GM12878 (cell line): ENCODE measurements at regions not wholly inside any gene's neighbourhood (a gene's known extent, or its start where the extent isn't known, plus 50 kb on each side); places are given as distances from the start of the nearest gene placed in this dataset.
"Not testable (repeated sequence)": the region's sequence is repeated elsewhere in the genome, so short reads cannot be mapped to it uniquely, and the experiment has no call there.

Experiments
- EZH2 ChIP-seq: IDR thresholded peaks from 2 replicates; pipeline ENCODE4 v1.6.1; 2012; ENCODE audit warnings: low read depth, mild to moderate bottlenecking, control low read depth, inconsistent platforms, low read length, borderline replicate concordance; ENCODE audit not compliant: control insufficient read depth
- HDAC2 ChIP-seq: fragments of 200-600 bp; sonication (generic); IDR thresholded peaks from 2 replicates; pipeline ENCODE4 v1.6.1; 2017
- IKZF2 ChIP-seq, 2 experiments: fragments of 450-650 bp; IDR thresholded peaks; 2 replicates each; pipeline ENCODE4 v1.6.1; 2017; ENCODE audit warnings: mild to moderate bottlenecking in 2 of 2, moderate library complexity in 2 of 2
- POLR2A ChIP-seq: IDR thresholded peaks from 2 replicates; pipeline ENCODE4 v1.6.1; 2011; ENCODE audit warnings: low read depth, mild to moderate bottlenecking, low read length
- RAD21 ChIP-seq: IDR thresholded peaks from 2 replicates; pipeline ENCODE4 v1.6.1; 2011; ENCODE audit warnings: mild to moderate bottlenecking, low read depth, low read length, moderate library complexity; ENCODE audit not compliant: insufficient read depth
- RELA ChIP-seq: fragments of 450-650 bp; IDR thresholded peaks from 2 replicates; pipeline ENCODE4 v1.8.0; 2014; ENCODE audit warnings: borderline replicate concordance; ENCODE audit not compliant: partially characterized antibody
- SP1 ChIP-seq: IDR thresholded peaks from one replicate; pipeline ENCODE4 v1.6.1; 2011; ENCODE audit warnings: low read depth, low read length
- SREBF1 ChIP-seq: IDR thresholded peaks from 2 replicates; pipeline ENCODE4 v1.6.1; 2012; ENCODE audit warnings: mild to moderate bottlenecking, low read length
- TBL1XR1 ChIP-seq: IDR thresholded peaks from 2 replicates; pipeline ENCODE4 v1.6.1; 2012; ENCODE audit warnings: low read depth, low read length, improper control_type of control experiment
- TF ChIP-seq, protein P1 (sequence below), 3 experiments: IDR thresholded peaks in 2 of 3; conservative IDR thresholded peaks in 1 of 3; 2 replicates each; pipeline ENCODE4 v1.5.1; 2011; ENCODE audit warnings: low read depth in 3 of 3, low read length in 3 of 3, mild to moderate bottlenecking in 3 of 3, control low read depth in 2 of 3, moderate library complexity in 2 of 3, inconsistent platforms in 1 of 3, mixed read lengths in 1 of 3; ENCODE audit not compliant: control insufficient read depth in 2 of 3, insufficient read depth in 1 of 3; ENCODE audit errors: extremely low read depth in 1 of 3
- TF ChIP-seq, protein P2 (sequence below): IDR thresholded peaks from 2 replicates; pipeline ENCODE4 v1.6.1; 2012; ENCODE audit warnings: low read depth, low read length, improper control_type of control experiment
- TF ChIP-seq, protein P3 (sequence below): fragments of 450-650 bp; IDR thresholded peaks from 2 replicates; pipeline ENCODE4 v1.6.1; 2014; ENCODE audit warnings: mild to moderate bottlenecking

DNA sequence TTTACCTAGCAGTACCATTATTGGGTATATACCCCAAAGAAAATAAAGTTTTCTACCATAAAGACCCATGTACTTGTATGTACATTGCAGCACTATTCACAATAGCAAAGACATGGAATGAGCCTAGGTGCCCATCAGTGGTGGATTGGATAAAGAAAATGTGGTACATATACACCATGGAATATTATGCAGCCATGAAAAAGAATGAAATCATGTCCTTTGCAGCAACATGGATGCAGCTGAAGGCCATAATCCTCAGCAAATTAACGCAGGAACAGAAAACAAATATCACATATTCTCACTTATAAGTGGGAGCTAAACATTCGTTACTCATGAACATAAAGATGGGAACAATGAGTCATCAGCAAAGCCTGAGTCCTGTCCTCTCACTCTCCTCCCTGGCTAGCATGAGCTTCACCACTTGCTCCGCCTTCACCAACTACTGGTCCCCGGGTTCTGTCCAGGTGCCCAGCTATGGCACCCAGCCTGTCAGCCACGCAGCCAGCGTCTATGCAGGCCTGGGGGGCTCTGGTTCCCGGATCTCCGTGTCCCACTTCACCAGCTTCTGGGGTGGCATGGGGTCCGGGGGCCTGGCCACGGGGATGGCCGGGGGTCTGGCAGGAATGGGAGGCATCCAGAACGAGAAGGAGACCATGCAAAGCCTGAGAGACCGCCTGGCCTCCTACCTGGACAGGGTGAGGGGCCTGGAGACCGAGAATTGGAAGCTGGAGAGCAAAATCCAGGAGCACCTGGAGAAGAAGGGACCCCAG, 562.1 kb downstream of the ZNF674 start:
- not testable (repeated sequence) for TF ChIP-seq POLR2A; SP1; RELA; IKZF2 (IDR thresholded peaks at IDR 0.05); RAD21; EZH2; TBL1XR1; SREBF1; HDAC2
- TF ChIP-seq, protein P1, sequence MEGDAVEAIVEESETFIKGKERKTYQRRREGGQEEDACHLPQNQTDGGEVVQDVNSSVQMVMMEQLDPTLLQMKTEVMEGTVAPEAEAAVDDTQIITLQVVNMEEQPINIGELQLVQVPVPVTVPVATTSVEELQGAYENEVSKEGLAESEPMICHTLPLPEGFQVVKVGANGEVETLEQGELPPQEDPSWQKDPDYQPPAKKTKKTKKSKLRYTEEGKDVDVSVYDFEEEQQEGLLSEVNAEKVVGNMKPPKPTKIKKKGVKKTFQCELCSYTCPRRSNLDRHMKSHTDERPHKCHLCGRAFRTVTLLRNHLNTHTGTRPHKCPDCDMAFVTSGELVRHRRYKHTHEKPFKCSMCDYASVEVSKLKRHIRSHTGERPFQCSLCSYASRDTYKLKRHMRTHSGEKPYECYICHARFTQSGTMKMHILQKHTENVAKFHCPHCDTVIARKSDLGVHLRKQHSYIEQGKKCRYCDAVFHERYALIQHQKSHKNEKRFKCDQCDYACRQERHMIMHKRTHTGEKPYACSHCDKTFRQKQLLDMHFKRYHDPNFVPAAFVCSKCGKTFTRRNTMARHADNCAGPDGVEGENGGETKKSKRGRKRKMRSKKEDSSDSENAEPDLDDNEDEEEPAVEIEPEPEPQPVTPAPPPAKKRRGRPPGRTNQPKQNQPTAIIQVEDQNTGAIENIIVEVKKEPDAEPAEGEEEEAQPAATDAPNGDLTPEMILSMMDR (IDR thresholded peaks at IDR 0.05 in 2 of 3, conservative IDR thresholded peaks at IDR 0.05 in 1 of 3; ENCODE audit: control insufficient read depth in 2 of 3, extremely low read depth in 1 of 3, insufficient read depth in 1 of 3, low read depth in 3 of 3, low read length in 3 of 3): not testable (repeated sequence)
- TF ChIP-seq, protein P2, sequence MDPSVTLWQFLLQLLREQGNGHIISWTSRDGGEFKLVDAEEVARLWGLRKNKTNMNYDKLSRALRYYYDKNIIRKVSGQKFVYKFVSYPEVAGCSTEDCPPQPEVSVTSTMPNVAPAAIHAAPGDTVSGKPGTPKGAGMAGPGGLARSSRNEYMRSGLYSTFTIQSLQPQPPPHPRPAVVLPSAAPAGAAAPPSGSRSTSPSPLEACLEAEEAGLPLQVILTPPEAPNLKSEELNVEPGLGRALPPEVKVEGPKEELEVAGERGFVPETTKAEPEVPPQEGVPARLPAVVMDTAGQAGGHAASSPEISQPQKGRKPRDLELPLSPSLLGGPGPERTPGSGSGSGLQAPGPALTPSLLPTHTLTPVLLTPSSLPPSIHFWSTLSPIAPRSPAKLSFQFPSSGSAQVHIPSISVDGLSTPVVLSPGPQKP: not testable (repeated sequence)
- TF ChIP-seq, protein P3, sequence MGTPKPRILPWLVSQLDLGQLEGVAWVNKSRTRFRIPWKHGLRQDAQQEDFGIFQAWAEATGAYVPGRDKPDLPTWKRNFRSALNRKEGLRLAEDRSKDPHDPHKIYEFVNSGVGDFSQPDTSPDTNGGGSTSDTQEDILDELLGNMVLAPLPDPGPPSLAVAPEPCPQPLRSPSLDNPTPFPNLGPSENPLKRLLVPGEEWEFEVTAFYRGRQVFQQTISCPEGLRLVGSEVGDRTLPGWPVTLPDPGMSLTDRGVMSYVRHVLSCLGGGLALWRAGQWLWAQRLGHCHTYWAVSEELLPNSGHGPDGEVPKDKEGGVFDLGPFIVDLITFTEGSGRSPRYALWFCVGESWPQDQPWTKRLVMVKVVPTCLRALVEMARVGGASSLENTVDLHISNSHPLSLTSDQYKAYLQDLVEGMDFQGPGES: not testable (repeated sequence)
